Tibial nerve (tissue), 3 donors: ENCODE measurements at regions not wholly inside any gene's neighbourhood (a gene's known extent, or its start where the extent isn't known, plus 50 kb on each side); places are given as distances from the start of the nearest gene placed in this dataset.

Source experiments
- POLR2A ChIP-seq, 2 donors: fragments of 450-650 bp; IDR thresholded peaks; one replicate each; pipeline ENCODE4 v1.6.1; 2017; ENCODE audit warnings: antibody characterized with exemption in 2 of 2, mild to moderate bottlenecking in 2 of 2, moderate library complexity in 2 of 2
- TF ChIP-seq, protein P1 (sequence below), 5 experiments: fragments of 200-600 bp in 3 of 5; fragments of 450-650 bp in 2 of 5; sonication (generic) in 3 of 5; IDR thresholded peaks; one replicate each; pipeline ENCODE4 v1.5.1; 2016 to 2019; ENCODE audit warnings: antibody characterized with exemption in 5 of 5, mild to moderate bottlenecking in 3 of 5, moderate library complexity in 2 of 5

DNA sequence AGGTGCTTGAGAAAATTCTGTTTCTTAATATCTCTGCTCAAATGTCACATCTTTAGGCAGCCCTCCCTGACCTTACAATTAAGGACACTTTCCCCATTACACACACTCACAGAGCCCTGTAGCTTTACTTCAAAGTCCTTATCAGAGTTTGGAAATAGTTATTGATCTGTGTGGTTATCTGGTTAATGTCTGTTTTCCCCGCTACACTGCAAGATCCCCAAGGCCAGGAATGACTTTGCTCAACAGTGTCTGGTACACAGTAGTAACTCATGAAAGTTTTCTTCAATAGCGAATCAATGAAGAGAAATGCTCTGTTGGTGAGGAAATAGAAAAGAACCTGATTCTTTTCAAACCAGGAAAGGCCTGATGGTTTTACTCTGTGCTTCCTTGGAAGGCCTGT, 554.4 kb downstream of the REEP3 start:
- TF ChIP-seq POLR2A (IDR thresholded peaks at IDR 0.05), result no peak
- TF ChIP-seq, protein P1, sequence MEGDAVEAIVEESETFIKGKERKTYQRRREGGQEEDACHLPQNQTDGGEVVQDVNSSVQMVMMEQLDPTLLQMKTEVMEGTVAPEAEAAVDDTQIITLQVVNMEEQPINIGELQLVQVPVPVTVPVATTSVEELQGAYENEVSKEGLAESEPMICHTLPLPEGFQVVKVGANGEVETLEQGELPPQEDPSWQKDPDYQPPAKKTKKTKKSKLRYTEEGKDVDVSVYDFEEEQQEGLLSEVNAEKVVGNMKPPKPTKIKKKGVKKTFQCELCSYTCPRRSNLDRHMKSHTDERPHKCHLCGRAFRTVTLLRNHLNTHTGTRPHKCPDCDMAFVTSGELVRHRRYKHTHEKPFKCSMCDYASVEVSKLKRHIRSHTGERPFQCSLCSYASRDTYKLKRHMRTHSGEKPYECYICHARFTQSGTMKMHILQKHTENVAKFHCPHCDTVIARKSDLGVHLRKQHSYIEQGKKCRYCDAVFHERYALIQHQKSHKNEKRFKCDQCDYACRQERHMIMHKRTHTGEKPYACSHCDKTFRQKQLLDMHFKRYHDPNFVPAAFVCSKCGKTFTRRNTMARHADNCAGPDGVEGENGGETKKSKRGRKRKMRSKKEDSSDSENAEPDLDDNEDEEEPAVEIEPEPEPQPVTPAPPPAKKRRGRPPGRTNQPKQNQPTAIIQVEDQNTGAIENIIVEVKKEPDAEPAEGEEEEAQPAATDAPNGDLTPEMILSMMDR (IDR thresholded peaks at IDR 0.05), result no peak
